ENCODE measurements at regions not wholly inside any gene's neighbourhood (a gene's known extent, or its start where the extent isn't known, plus 50 kb on each side); places are given as distances from the start of the nearest gene placed in this dataset.

- no peak overlapping the region for H3K4me3 ChIP-seq (replicated peaks in 1 of 2; ENCODE audit: low read depth in 2 of 2, low read length in 2 of 2)
- peak; percentile 48 to 65 for DNase-seq (ENCODE audit: low read depth in 2 of 2)
- no peak for TF ChIP-seq CTCF (IDR thresholded peaks at IDR 0.05; ENCODE audit: low read depth, low read length)
Measured at GRCh38 chr13:40494513-40494912, 171.9 kb downstream of the FOXO1 start.

- no peak overlapping the region for H3K4me3 ChIP-seq (replicated peaks in 1 of 2; ENCODE audit: low read depth in 2 of 2, low read length in 2 of 2)
- no peak for DNase-seq (ENCODE audit: low read depth in 2 of 2)
- no peak for TF ChIP-seq CTCF (IDR thresholded peaks at IDR 0.05; ENCODE audit: low read depth, low read length)
Measured at GRCh38 chr13:40494946-40495620, 171.4 kb downstream of the FOXO1 start.

GRCh38 chr13:40495621-40496001, 170.8 kb downstream of the FOXO1 start:
- TF ChIP-seq CTCF (IDR thresholded peaks at IDR 0.05; ENCODE audit: low read depth, low read length): no peak
- DNase-seq (ENCODE audit: low read depth in 2 of 2): no peak
- no peak overlapping the region for H3K4me3 ChIP-seq (replicated peaks in 1 of 2; ENCODE audit: low read depth in 2 of 2, low read length in 2 of 2)

- no peak for TF ChIP-seq CTCF (IDR thresholded peaks at IDR 0.05; ENCODE audit: low read depth, low read length)
- no peak overlapping the region for H3K4me3 ChIP-seq (replicated peaks in 1 of 2; ENCODE audit: low read depth in 2 of 2, low read length in 2 of 2)
- no peak for DNase-seq (ENCODE audit: low read depth in 2 of 2)
Measured at GRCh38 chr13:40496035-40496810, 170.2 kb downstream of the FOXO1 start.

GRCh38 chr13:40498461-40498860, 168.0 kb downstream of the FOXO1 start:
- no peak for DNase-seq (ENCODE audit: low read depth in 2 of 2)
- H3K4me3 ChIP-seq (replicated peaks in 1 of 2; ENCODE audit: low read depth in 2 of 2, low read length in 2 of 2): no peak overlapping the region
- no peak for TF ChIP-seq CTCF (IDR thresholded peaks at IDR 0.05; ENCODE audit: low read depth, low read length)

- H3K4me3 ChIP-seq (replicated peaks in 1 of 2; ENCODE audit: low read depth in 2 of 2, low read length in 2 of 2): no peak overlapping the region
- peak; percentile 13 to 21 for DNase-seq (ENCODE audit: low read depth in 2 of 2)
- TF ChIP-seq CTCF (IDR thresholded peaks at IDR 0.05; ENCODE audit: low read depth, low read length): no peak
Measured at GRCh38 chr13:40502236-40502635, 164.2 kb downstream of the FOXO1 start.

Data from cardiac fibroblast (primary cell).